GM23248 (cell line): ENCODE measurements at regions not wholly inside any gene's neighbourhood (a gene's known extent, or its start where the extent isn't known, plus 50 kb on each side); places are given as distances from the start of the nearest gene placed in this dataset.

Source experiments
- DNase-seq: peaks from one replicate; pipeline ENCODE4 v3.0.0-alpha.2; 2015
- H2AFZ ChIP-seq: fragments of 200-600 bp; sonication (generic); 2 replicates; pipeline ENCODE4 v1.6.1; 2016; ENCODE audit warnings: antibody characterized with exemption
- H3F3A ChIP-seq: fragments of 200-600 bp; sonication (generic); 2 replicates; pipeline ENCODE4 v1.6.1; 2016; ENCODE audit warnings: mild to moderate bottlenecking, antibody characterized with exemption, mixed run types; ENCODE audit not compliant: insufficient read depth
- H3K27ac ChIP-seq: fragments of 200-600 bp; sonication (generic); 2 replicates; pipeline ENCODE4 v1.5.1; 2016; ENCODE audit warnings: mild to moderate bottlenecking
- H3K27me3 ChIP-seq: fragments of 200-600 bp; sonication (generic); replicated peaks from 2 replicates; pipeline ENCODE4 v1.6.1; 2016; ENCODE audit warnings: mild to moderate bottlenecking; ENCODE audit not compliant: insufficient read depth
- H3K36me3 ChIP-seq: fragments of 200-600 bp; sonication (generic); 2 replicates; pipeline ENCODE4 v1.6.1; 2016; ENCODE audit warnings: low read depth, mild to moderate bottlenecking
- H3K4me1 ChIP-seq: fragments of 200-600 bp; sonication (generic); 2 replicates; pipeline ENCODE4 v1.6.1; 2016; ENCODE audit warnings: mild to moderate bottlenecking; ENCODE audit not compliant: insufficient read depth
- H3K4me2 ChIP-seq: fragments of 200-600 bp; sonication (generic); one replicate; pipeline ENCODE4 v1.6.1; 2016; ENCODE audit warnings: mild to moderate bottlenecking; ENCODE audit not compliant: unreplicated experiment
- H3K4me3 ChIP-seq: fragments of 200-600 bp; sonication (generic); 2 replicates; pipeline ENCODE4 v1.5.1; 2016; ENCODE audit warnings: mild to moderate bottlenecking
- H3K79me2 ChIP-seq: fragments of 200-600 bp; sonication (generic); 2 replicates; pipeline ENCODE4 v1.6.1; 2016; ENCODE audit warnings: mild to moderate bottlenecking; ENCODE audit not compliant: insufficient read depth
- H3K9ac ChIP-seq: fragments of 200-600 bp; sonication (generic); 2 replicates; pipeline ENCODE4 v1.6.1; 2016; ENCODE audit warnings: mild to moderate bottlenecking
- H3K9me2 ChIP-seq: fragments of 200-600 bp; sonication (generic); 2 replicates; pipeline ENCODE4 v1.6.1; 2016; ENCODE audit warnings: mixed run types, mild to moderate bottlenecking, moderate library complexity; ENCODE audit not compliant: insufficient read depth
- H3K9me3 ChIP-seq: fragments of 200-600 bp; sonication (generic); one replicate; pipeline ENCODE4 v1.6.1; 2017; ENCODE audit warnings: low read depth
- H4K20me1 ChIP-seq: fragments of 200-600 bp; sonication (generic); 2 replicates; pipeline ENCODE4 v1.6.0; 2016; ENCODE audit not compliant: insufficient read depth
- EZH2 ChIP-seq: fragments of 200-600 bp; sonication (generic); IDR thresholded peaks from 2 replicates; pipeline ENCODE4 v1.6.1; 2018; ENCODE audit warnings: antibody characterized with exemption, mild to moderate bottlenecking; ENCODE audit not compliant: insufficient read depth, poor library complexity, severe bottlenecking
- EZH2phosphoT487 ChIP-seq: fragments of 200-600 bp; sonication (generic); IDR thresholded peaks from 2 replicates; pipeline ENCODE4 v1.6.1; 2018; ENCODE audit warnings: antibody characterized with exemption, moderate library complexity, mild to moderate bottlenecking, low read depth; ENCODE audit not compliant: insufficient read depth
- WGBS, 2 experiments: methylation state at CpG; one replicate each; pipeline ENCODE4 v1.1.6; 2015 to 2017; ENCODE audit warnings: low lambda C conversion rate in 2 of 2, low coverage in 1 of 2; ENCODE audit errors: missing lambda C conversion rate in 2 of 2; 5-methylcytosine and 5-hydroxymethylcytosine counted together
- in situ Hi-C: fragments of 300-500 bp; cut with MboI; formaldehyde crosslinking; loops from 2 replicates; pipeline ENCODE4 v1.15.0; 2020

DNA sequence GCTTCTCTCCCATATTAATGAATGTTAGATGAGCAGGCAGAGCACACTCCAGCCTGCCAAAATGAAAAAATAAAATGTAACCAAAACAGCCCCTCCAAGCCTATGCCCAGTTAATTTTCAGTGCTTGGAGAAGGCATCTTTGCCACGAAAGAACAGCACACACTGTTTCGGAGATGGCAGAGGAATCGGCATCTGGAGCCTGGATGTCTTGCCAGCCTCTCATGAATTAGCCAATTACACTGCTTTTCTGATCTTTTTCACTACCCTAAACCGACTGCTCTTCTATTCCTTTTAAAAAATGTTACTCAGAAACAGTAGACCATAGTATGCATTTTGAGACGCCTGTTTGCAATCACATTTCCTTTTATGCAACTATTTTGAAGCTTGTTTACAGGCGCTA, 249.6 kb downstream of the TLE3 start:
- H3K27me3 ChIP-seq = peaks cover 6% of the 10 kb centered on the region; the same call in 1 of the 2 replicates

DNA sequence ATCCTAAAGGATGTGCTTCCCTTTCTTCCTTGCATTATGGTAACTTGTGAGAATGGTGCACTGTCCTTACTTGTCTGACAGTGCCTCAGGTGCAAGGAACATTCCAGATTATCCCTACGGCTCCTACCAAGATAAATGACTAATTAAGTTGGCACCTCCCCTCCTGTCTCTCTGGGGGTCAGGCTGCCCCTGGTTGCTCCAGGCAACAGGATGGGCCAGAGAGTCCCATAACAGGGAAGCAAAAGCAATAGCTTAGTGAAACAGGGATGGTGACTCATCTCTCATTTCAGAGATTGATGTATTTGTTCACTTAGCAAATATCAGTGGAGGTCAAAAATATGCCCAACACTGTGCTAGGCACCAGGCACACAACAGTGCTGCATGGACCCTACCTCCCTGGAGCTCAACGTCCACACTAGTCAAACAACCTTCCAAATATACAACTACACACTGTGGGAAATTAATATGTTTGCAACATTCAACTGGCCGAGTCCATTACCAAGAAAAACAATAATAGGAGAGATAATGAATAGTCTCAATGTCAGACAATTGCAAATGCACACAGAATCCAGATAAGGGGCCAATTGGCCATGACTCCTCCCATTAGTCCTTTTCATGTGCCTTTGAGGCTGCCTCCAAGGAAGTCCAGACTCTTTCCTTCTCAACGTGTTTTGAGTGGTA, 249.0 kb downstream of the TLE3 start:
- WGBS, 2 experiments = 58 to 61% methylated on average over 4 of the region's 4 CpGs
- TF ChIP-seq EZH2 = no peak
- no peak for TF ChIP-seq EZH2phosphoT487
- Histone ChIP-seq H3K36me3 (no peaks in the 10 kb centered on the region), H3K27ac (no peak overlapping the region), H3F3A (peaks cover 10% of the 10 kb centered on the region), H3K79me2 (no peaks in the 10 kb centered on the region), H2AFZ (no peak overlapping the region), H3K9ac (no peak overlapping the region), H3K27me3 (peaks cover 6% of the 10 kb centered on the region; the same call in 1 of the 2 replicates), H3K4me3 (no peak overlapping the region), H3K4me2 (no peak overlapping the region), H3K9me2 (no peaks in the 10 kb centered on the region), H3K4me1 (peaks cover 16% of the 10 kb centered on the region), H3K9me3 (no peaks in the 10 kb centered on the region), H4K20me1 (no peaks in the 10 kb centered on the region)
- in situ Hi-C loops = no loop called here
- DNase-seq = peak; percentile 4

More for the DNA sequence above, 249.6 kb downstream of the TLE3 start:
- H3K9ac ChIP-seq = no peak overlapping the region
- H3K9me3 ChIP-seq = no peaks in the 10 kb centered on the region
- peaks cover 10% of the 10 kb centered on the region for H3K4me1 ChIP-seq
- H3F3A ChIP-seq = peaks cover 6% of the 10 kb centered on the region; the same call in 1 of the 2 replicates
- no peak overlapping the region for H2AFZ ChIP-seq
- no peak overlapping the region for H3K4me2 ChIP-seq
- TF ChIP-seq EZH2phosphoT487 (no peak), EZH2 (no peak)
- no peak for DNase-seq
- no peaks in the 10 kb centered on the region for H3K36me3 ChIP-seq
- H3K79me2 ChIP-seq = no peaks in the 10 kb centered on the region
- H3K9me2 ChIP-seq = no peaks in the 10 kb centered on the region
- in situ Hi-C loops = no loop called here
- WGBS, 2 experiments = 33 to 41% methylated on average over 6 of the region's 6 CpGs
- H4K20me1 ChIP-seq = no peaks in the 10 kb centered on the region
- no peak overlapping the region for H3K4me3 ChIP-seq
- H3K27ac ChIP-seq = no peak overlapping the region

DNA sequence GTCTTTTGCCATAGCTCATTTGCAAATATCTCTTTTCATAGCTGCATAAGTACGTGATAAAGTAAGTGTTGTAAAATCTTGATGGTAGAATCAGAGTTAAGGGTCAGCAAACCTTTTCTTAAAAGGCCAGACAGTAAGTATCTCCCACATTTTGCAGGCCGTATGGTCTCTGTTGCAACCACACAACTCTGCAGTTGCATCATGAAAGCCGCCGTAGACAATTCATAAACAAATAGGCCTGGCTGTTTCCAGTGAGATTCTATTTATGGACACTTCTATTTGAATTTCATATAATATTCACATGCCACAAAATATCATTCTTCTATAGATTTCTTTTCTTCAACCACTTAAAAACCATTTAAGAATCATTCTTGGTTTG, 248.5 kb downstream of the TLE3 start:
- Histone ChIP-seq H3K36me3 (no peaks in the 10 kb centered on the region), H3F3A (peaks cover 15% of the 10 kb centered on the region), H3K4me1 (peaks cover 21% of the 10 kb centered on the region), H3K9ac (no peak overlapping the region), H4K20me1 (no peaks in the 10 kb centered on the region), H3K27ac (no peak overlapping the region), H2AFZ (no peak overlapping the region), H3K9me2 (no peaks in the 10 kb centered on the region), H3K4me3 (no peak overlapping the region), H3K9me3 (no peaks in the 10 kb centered on the region), H3K27me3 (peaks cover 6% of the 10 kb centered on the region; the same call in 1 of the 2 replicates), H3K79me2 (no peaks in the 10 kb centered on the region), H3K4me2 (no peak overlapping the region)
- 91 to 93% methylated on average over 4 of the region's 4 CpGs for WGBS, 2 experiments
- DNase-seq = no peak
- no peak for TF ChIP-seq EZH2
- in situ Hi-C loops = no loop called here

DNA sequence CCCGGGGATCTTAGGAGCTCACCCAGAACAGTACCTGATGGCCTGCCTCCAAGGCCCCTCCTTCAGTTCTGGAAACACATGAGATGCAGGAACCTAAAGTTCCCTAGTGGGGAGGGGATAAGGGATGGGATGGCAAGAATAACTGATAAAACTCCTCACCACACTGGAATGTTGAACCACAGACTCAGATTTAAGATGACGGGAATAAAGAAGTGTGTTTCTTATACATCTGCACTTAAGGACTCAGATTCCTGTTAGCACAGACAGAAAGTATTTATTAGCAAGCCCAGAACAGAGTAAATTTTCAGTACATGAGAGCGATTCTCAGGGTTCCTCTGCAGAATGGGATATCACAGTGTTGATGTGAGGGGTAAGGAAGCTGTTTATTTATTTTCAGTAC, 245.2 kb downstream of the TLE3 start:
- H3K27ac ChIP-seq = peak overlapping the region; percentile 95
- H3K79me2 ChIP-seq = no peaks in the 10 kb centered on the region
- H3K9me2 ChIP-seq = no peaks in the 10 kb centered on the region
- peak overlapping the region; percentile 72; the same call in 1 of the 2 replicates for H3K9ac ChIP-seq
- H3K4me1 ChIP-seq = peaks cover 34% of the 10 kb centered on the region
- TF ChIP-seq EZH2 (no peak), EZH2phosphoT487 (no peak)
- in situ Hi-C loops = no loop called here
- H3F3A ChIP-seq = peaks cover 29% of the 10 kb centered on the region
- H3K36me3 ChIP-seq = no peaks in the 10 kb centered on the region
- no peaks in the 10 kb centered on the region for H4K20me1 ChIP-seq
- no peak overlapping the region for H3K4me2 ChIP-seq
- no peak overlapping the region for H3K4me3 ChIP-seq
- 75 to 80% methylated on average over 3 of the region's 3 CpGs for WGBS, 2 experiments
- no peaks in the 10 kb centered on the region for H3K27me3 ChIP-seq
- peak; percentile 37 for DNase-seq
- no peak overlapping the region for H2AFZ ChIP-seq
- no peaks in the 10 kb centered on the region for H3K9me3 ChIP-seq
